Midbrain (tissue), 1 donor: ENCODE measurements at regions not wholly inside any gene's neighbourhood (a gene's known extent, or its start where the extent isn't known, plus 50 kb on each side); places are given as distances from the start of the nearest gene placed in this dataset.

ENCODE experiments used
- DNase-seq: peaks from one replicate; lab custom pipeline; 2025; lab: John Stamatoyannopoulos, UW

GRCh38 chr13:97562962-97563361 is 129.0 kb downstream of the RAP2A start:
- no peak for DNase-seq

- no peak for DNase-seq
These were observed 131.0 kb downstream of the RAP2A start for GRCh38 chr13:97564956-97565355.

- DNase-seq, result no peak
These were observed 131.9 kb downstream of the RAP2A start for GRCh38 chr13:97565906-97566305.

GRCh38 chr13:97566907-97567306 is 132.9 kb downstream of the RAP2A start:
- no peak for DNase-seq

- DNase-seq, result peak; percentile 0
These were observed 133.7 kb downstream of the RAP2A start for GRCh38 chr13:97567510-97568243.

- no peak for DNase-seq
These were observed 134.9 kb downstream of the RAP2A start for GRCh38 chr13:97568850-97569249.

- no peak for DNase-seq
These were observed 135.9 kb downstream of the RAP2A start for GRCh38 chr13:97569841-97570240.

GRCh38 chr13:97570442-97570841 is 136.5 kb downstream of the RAP2A start:
- DNase-seq, result no peak

GRCh38 chr13:97573011-97573410 is 139.0 kb downstream of the RAP2A start:
- no peak for DNase-seq

GRCh38 chr13:97574926-97575325 is 141.0 kb downstream of the RAP2A start:
- peak; percentile 9 for DNase-seq

GRCh38 chr13:97577026-97577425 is 143.1 kb downstream of the RAP2A start:
- no peak for DNase-seq

GRCh38 chr13:97582170-97582569 is 148.2 kb downstream of the RAP2A start:
- DNase-seq, result no peak

GRCh38 chr13:97583907-97584497 is 150.0 kb downstream of the RAP2A start:
- DNase-seq, result no peak

GRCh38 chr13:97586941-97587340 is 153.0 kb downstream of the RAP2A start:
- DNase-seq, result no peak

- no peak for DNase-seq
These were observed 155.0 kb downstream of the RAP2A start for GRCh38 chr13:97588993-97589392.

- no peak for DNase-seq
These were observed 166.6 kb downstream of the RAP2A start for GRCh38 chr13:97600458-97601075.

- DNase-seq, result no peak
These were observed 181.3 kb downstream of the RAP2A start for GRCh38 chr13:97615266-97615665.

GRCh38 chr13:97616385-97616784 is 182.4 kb downstream of the RAP2A start:
- no peak for DNase-seq

- DNase-seq, result no peak
These were observed 187.1 kb downstream of the RAP2A start for GRCh38 chr13:97621025-97621424.

- no peak for DNase-seq
These were observed 187.7 kb downstream of the RAP2A start for GRCh38 chr13:97621631-97622030.

GRCh38 chr13:97627566-97627965 is 193.6 kb downstream of the RAP2A start:
- no peak for DNase-seq

GRCh38 chr13:97629601-97630272 is 195.8 kb downstream of the RAP2A start:
- DNase-seq, result peak; percentile 7

GRCh38 chr13:97630725-97631124 is 196.8 kb downstream of the RAP2A start:
- DNase-seq, result no peak
